ENCODE measurements at regions not wholly inside any gene's neighbourhood (a gene's known extent, or its start where the extent isn't known, plus 50 kb on each side); places are given as distances from the start of the nearest gene placed in this dataset.

DNA sequence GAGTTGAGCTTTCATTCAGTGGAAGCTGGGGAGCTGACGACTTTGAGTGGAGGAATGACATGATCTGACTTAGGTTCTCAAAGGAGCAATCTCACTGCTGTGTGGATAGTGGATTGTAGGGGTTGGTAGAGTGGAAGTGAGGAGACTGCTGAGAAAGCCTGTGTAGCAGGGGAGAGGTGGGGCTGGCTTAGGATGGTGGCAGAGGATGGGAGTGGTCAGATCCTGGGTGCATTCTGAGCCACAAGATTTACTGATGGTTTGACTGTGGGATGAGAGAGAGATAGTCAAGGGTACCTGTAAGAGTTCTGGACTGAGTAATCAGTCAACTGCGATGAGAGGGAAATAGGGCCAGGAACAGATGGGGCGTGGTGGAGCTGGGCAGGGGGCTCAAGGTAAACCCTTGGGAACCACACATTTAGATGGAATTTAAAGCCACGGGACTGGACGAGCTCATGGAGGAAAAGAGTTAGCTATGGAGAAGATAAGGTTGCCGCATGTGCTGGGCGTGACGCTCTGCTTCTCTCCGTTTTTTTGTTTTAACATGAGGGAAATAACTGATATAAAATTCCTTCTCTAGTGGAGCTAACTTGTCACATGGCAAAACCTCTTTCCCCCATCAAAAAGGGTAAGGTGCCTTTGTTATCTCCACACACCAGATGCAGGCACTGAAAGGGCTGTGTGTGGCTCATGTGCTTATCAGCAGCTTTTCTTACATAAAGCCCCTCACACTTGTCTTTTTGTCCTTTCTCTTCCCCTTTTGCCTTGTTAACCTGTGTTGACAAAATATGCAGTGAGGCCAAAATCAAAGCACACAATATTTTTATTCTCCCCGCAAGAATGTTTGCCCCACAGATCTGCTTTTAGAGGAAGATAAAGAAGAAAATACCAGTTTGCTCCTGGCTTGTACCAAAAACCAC is 379.8 kb downstream of the TSN start:
- DNase-seq, result no peak

DNA sequence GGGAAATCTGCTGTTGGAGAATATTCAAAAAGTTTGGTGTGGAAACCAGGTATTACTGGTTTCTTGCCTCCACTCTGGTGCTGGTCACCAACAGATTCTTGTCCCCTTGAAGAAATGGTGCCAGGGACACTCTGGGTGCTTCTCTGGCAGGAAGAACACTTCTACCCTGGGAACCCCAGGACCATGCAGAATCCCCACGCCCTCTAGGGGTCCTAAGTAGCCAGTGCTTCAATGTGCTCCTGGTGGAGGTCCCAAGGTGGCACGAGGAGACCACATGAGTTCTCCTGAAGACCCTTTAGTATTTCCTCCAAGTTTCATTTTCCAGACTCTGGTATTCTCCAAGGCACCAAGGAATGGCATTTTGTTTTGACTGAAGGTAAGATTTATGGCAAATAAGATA is 380.6 kb downstream of the TSN start:
- DNase-seq, result no peak

DNA sequence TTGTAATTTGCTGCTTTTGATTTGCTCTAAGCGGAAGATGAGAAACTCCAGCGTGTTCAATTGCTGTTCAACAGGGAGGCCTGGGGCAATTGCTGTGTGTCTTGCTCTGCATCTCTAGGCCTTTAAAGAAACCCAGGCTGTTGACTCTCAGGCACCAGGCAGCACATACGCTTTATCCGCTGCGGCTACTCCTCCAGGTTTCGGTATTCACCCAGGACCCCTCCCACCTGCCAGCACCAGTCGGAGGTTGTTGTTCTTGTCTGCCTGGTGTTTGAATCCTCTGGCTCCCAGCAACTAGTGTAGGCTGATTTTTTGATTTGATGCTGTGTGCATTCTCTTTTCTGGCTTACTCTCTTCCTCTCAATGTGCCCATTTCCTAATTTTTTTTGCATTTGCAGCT is 383.1 kb downstream of the TSN start:
- DNase-seq, result no peak

DNA sequence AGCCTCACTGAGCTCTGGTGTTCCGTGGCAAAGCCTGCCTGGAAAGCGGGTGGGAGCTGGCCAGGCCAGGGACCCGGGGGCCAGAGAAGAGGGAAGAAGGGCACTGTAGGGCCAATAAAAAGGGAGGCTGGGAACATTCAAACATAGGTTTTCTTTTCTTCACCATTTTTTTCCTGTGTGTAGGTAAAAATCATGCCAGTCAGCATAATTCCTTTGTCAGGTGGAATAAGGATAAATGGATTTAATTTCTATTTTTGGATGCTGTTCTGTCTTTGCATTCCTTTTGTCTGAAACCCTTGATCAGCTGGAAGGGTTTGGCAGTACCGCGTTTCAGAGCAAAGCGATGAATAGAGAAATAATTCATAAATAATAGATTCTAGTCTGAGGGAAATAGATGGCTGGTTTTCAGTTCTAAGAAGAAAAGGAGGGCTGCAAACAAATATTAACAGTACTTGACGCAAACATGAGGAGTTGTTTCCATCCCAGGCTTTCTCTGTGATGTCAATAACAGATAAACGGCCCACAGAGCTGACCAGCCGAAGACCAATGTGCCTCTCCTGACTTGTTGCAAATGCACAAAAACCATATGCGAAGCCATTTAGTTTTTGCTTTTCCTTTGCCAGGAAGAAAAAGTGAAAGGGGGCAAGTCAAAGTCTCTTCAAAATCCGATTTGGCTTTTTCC is 384.4 kb downstream of the TSN start:
- no peak for DNase-seq

DNA sequence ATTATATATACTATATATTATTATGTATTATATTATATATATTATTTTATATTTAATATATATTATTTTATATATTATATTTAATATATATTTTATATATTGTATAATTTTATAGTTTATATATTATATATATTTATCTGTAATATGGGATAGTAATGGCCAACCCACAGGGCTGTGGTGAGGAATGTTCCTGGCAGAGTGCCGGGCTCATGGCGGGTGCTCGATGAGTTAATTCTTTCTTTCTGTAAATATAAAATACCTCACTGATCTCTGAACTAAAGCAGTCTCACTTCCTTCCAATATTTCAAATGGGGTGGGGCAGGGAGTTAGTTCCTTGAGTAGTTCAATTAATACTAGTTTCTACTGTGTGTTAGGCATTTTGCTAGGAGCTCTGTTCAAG is 389.4 kb downstream of the TSN start:
- no peak for DNase-seq

DNA sequence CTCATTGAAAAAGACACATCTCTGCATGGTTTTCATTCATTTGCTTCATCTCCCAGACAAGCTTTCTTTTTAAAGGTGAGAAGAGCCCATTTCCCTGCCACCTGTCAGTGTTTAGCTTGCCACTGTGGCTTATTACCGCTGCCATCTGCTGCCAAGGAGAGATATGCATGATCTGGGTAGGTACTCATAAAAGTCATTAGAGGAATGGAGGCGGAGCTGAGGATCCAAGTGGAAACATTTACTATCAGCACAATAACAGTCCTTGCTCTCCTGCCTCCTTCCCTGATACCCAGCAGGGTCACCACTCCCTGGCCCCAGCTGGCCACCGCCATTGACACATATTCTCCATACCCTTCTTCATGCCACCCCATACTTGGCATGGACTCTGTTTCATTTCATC is 390.4 kb downstream of the TSN start:
- no peak for DNase-seq

DNA sequence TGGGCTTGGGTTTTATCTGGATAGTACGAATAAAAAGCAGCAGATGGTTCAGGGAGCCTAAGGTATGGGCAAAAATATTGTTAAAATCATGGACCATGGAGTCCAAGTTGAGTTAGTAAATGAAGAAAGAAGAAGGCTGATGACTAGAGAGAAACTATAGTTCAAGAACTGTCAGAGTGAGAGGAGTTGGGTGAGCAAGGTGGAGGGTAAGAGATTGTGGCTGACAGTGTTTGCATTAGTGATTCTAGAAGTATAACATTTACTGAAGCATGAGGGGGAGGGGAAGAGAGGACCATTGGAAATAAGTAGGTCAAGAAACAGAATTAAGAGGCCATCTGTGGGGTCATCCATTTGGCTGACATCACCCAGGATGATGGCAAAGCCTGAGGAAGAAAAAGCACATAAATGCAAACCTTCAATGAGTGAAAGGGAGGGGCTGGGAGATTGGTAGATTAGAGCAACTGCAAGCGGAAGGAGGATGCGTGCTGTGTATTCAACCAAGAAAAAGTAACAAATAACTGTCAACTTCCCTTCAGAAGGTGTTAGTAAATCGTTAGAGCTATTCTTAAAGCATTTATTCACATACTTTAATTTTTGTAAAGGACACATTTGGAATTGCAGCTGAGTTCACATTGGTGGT is 392.8 kb downstream of the TSN start:
- no peak for DNase-seq

DNA sequence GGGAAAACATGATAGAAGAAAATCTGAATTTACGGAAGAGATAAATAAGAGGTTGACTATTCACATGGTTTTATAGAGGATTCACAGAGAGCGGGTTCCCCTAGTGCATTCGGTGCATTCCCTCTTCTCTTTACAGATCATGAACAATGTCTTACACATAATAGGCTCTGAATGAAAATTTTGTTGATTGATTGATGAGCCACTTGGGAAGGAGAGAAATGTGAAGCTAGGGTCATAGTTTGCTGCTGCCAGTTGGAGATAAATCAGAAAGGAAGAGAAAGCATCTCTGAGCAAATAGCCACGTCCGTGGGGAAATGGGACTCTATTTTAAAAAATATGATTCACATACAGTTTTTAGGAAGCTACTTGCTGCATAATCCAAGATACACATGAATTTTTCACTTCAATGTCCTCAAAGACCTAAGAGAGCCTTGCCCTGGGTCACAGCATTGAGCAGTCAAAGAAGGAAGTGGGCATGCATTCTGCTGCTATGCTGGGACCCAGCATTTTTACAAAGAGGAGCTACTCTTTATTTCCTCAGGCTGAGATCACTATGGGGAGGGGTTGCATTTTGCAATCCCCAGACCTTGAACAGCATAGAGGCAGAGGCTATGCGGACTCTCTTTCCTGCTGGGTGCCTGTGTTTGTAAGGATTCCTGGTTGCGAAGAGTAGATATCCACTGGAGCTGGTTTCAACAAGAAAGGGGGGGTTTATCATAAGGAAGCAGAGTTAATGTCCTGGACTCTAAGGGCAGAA is 395.3 kb downstream of the TSN start:
- DNase-seq, result no peak

DNA sequence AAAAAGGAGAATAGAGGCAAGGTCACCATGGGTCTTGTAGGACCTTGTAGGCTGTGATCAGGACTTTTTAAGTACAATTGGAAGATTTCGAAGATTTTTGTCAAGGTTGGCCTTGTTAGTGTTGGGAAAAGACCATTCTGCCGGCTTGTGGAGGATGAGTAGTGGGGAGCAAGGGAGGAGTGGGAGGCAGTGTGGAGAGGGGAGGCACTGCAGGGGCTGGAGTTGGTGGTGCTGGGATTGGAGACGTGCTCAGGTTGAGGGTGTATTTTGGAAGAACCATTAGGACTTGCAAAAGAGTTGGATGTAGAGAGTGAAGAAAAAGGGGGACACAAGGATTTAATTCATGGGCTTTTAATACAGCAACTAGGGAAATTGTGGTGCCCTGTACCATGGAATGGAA is 397.1 kb downstream of the TSN start:
- DNase-seq, result no peak

DNA sequence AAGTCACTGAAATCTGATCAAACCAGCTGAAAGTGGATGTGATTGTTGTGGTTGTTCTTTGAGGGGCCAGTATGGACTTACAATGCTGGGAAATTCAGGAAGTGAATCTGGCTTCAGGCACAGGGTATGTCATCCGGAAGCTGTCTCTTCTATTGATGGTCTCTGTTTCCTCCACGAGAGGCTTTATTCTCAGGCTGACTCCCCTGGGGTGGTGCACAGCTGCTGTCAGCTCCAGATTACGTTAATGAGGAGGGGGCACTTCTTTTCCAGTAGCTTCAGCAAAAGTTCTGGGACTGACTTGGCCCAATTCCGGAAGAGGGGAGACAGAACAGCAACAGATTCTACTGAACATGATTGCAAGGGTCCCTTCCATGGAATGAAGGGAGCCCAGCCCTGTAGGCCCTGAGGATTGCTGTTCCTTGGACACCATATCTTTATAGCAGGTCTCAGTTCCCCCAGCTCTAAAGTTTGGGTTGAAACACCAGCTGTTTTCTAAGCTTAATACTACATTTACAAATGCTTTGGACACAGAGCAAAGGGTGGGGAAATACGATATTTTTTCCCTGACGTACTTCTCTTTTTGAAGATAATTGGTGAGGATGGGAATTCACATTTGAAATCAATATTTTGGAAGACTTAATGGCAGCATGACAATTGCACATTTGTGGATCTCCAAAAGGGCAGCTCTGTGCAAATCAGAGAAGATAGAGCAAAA is 400.9 kb downstream of the TSN start:
- DNase-seq, result no peak

DNA sequence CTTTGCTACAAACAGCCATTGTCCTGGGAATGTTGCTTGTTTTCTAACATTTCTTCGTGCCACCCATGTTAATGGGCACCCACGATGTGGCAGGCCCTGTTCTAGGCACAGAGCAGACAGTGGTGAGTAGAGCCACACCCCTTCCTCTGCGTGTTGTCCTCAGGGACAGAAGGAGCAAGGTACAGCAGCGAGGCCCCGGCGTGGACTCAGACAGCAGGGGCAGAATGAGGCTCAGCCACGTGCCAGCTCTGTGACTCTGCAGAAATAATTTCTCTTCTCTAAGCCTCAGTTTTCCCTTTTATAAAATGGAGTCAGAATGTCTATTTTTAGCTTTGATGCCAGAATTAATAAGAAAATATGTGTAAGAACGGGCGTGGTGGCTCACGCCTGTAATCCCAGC is 401.7 kb downstream of the TSN start:
- DNase-seq, result no peak

DNA sequence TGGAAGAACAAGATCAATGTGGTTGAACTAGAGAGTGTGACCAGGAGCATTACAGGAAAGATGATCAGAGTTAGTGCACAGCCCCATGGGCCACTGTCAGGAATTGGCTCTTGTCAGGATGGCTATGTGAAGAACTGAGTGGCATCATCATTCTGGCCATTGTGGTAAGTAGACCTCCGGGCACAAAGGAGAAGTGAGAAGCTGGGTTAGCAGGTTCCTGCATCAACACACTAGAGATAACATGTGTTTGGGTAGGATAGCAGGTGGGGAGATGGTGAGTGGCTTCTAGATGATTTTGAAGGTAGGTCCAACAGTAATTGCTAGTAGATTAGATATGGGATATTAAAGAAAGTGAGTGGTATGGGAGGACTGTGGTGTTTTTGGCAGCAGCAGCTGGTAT is 408.2 kb downstream of the TSN start:
- DNase-seq, result no peak

DNA sequence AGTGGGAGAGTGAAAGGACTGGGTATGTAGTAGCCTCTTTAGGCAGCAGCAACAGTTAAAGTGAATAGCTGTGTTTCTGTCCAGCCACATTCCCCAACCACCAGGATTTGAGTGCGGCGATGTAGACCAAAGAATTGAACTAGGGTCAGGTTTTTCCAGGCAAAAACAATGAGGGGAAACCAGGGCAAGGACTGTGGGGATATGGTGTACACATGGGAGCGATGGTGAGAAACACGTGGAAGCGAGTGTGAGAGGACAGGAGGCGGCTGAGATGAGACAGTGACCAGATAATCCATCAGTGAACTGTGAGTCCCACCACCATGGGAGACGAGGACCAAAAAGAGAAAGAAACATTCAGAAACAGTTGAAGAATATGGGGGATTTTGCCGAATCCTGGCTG is 409.5 kb downstream of the TSN start:
- no peak for DNase-seq

DNA sequence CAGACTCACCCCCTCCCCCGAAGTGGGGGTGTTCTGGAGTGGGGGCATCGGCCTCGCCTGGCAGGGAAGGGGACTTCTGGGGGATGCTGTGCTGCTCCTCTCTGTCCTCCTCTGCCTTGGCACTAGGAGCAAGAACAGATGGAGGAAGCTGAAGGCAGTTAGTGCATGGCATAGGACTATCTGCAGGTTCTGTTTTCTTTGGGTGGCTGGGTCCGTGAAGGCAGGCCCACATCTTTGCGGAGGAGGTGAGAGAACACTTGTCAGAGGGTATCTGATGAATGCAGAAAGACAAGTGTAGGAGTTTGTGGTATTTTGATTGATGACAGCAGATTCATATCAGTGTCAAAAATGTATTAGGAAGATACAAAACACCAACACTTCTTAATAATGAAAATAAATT is 411.4 kb downstream of the TSN start:
- DNase-seq, result no peak

DNA sequence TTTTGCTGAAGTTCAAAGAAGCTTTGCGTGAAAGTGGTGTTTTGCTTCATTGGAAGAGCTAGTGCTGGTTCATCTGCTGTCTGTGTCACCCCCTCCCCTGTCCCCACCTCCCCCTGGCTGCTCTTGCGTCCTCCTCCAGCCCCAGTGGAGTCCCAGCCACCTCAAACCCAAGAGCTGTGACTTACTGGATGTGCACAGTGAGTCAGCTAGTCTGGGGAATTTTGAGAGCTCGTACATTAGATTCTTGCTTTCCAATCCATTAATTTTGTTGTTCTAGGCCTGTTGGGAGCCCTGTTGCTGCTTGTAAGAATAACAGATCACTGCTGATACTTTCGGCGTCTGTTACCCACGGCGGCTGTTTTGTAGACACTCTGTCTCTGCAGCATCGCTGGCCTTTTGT is 412.1 kb downstream of the TSN start:
- DNase-seq, result no peak

DNA sequence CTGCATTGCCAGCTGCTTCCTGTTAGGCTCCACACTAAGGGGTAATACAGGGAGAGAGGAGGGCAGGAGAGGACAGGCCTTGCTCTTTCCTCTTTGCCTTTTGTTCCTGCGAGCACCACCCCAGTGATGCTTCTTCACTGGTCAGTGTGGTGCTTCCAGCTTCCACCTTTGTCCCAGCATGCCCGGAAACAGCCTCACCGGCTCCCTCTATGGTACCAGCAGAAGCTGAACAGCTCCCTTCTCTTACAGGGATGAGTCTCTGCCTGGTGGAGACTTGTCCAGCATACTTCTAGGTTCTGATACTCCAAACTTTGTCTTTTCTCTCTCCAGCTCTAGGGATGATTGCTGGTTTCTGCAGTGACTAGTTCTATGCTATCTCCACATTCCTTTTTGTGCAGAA is 413.3 kb downstream of the TSN start:
- no peak for DNase-seq

DNA sequence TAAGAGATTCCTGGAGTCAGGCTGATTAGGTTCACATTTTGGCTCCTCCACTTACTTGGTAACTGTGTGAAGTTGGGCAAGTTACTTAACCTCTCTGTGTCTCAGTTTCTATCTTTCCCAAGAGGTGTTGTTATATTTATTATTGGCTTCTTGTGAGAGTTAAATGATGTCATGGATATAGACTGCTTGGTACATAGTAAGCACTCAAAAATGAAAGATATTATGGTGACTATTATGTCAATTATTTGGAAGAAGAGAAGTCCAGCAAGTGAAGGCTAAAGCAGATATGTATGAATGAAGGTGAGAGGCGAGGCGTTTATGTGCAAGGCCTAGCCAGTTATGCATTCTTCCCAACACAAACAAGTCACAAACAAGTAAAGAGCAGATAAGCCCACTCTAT is 417.4 kb downstream of the TSN start:
- DNase-seq, result no peak

DNA sequence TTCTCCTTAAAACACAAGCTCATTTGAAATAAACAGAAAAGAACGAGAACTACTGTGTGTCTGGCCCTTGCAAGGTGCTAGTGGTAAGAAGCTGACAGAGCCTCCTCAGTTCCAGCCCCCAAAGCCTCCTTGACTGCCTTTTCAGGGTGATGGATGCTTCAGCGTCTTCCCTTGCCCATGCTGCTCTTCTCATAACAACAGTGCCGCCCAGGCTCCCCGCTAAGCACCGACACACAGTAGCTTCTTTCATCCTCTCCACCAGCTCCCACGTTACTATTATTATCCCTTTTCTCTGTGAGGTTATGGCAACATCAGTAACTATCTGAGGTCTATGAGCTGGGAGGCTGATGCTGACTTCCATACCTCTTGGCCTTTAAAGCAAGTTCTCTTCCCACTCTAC is 418.6 kb downstream of the TSN start:
- DNase-seq, result no peak

DNA sequence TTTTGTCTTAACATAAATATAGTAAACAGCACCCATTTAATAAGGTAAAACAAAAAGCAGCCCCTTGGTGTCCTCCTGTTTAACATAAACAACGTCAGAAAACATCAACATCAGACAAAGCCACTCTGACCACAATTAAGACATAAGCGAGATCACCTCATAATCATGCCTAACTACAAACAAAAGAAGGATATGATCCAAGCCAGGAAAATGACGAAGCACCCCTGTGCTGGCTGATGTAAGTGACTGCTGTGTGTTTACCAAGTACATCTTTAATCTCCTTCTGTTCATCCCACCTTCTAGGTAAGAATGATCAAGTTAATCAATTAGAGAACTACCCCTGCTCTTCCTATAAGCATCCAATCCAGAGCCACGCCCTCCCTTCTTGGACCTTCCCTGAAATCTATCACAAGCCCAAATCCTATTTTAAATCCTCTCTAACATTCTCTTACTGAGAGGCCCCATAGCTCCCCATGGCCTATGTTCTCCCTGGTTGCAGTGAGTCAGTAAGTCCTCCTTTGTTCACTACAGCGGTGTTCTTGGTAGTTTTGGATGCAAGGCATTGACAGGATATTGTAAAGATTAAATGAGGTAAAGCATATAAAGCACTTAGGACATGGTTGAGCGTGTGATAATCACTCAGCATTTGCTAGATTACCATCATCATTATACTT is 424.2 kb downstream of the TSN start:
- no peak for DNase-seq

DNA sequence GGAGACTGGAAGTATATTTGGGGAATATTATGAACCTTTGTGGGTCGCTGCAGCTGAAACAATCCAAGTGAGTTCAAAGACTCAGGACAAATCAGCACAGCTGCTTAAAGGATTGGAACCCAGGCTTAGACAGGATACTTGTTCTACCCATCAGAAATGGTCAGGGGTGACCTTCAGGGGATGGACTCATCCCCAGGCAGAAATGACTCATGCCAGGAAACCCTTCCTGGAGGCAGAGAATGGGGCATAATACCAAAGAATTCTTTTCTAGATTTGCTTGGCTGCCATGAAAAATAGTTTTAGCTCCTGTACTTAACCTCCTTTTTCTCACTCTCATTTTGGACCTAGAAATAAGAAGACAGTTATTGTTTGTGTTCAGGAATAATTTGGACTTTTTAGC is 425.5 kb downstream of the TSN start:
- no peak for DNase-seq

DNA sequence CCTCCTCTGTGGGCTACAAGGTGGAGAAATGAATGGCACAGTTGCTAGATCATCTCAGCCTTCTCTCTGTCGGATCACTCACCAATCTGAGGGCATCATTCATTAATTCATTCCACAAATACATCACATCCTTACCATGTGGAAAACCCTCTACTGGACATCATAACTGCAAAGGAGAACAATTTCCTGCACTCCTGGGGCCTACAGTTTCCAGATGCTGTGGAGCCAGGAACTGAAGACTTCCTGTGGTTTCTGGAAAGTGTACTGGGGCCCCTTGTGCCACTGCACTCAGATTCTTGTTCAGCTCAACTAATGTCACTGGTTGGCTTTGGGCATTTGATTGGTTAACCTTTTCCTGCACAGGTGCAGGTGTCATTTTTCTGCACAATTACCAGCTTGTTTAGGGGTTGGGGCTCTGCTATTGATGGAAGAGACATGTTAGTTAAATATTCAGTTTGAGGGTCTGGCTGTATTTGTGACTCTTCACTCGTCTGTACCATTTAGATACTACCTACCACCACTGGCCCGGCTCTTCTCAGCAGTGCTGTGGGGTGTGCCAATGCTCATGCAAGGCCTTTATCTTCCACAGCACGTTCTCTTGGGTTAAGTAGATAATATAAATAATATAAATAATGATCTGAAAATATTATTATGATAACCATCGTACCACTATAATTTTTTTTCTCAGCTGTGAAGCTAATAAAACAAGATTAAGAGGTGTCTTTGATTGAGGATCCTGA is 427.3 kb downstream of the TSN start:
- no peak for DNase-seq

All from NCI-H187 (cell line).